ENCODE measurements at regions not wholly inside any gene's neighbourhood (a gene's known extent, or its start where the extent isn't known, plus 50 kb on each side); places are given as distances from the start of the nearest gene placed in this dataset.

- Histone ChIP-seq H3K4me3 (no peak overlapping the region), H3K9me1 (ENCODE audit: control insufficient read depth, insufficient read depth, low read length) (no peaks in the 10 kb centered on the region), H3K9me3 (replicated peaks; ENCODE audit: control insufficient read depth, insufficient read depth, low read depth, low read length) (no peaks in the 10 kb centered on the region), H3K36me3 (ENCODE audit: control insufficient read depth, insufficient read depth, low read length) (no peaks in the 10 kb centered on the region), H3K4me1 (replicated peaks in 1 of 2; ENCODE audit: control insufficient read depth in 2 of 2, insufficient read depth in 2 of 2, low read length in 2 of 2) (no peaks in the 10 kb centered on the region), H3K79me2 (ENCODE audit: control insufficient read depth, insufficient read depth, low read length) (no peaks in the 10 kb centered on the region), H3K27ac (ENCODE audit: extremely low read depth, low read depth, low read length) (no peak overlapping the region), H3K4me2 (ENCODE audit: insufficient read depth, low read length) (no peak overlapping the region), H2AFZ (ENCODE audit: low read depth, low read length) (no peak overlapping the region), H3K9ac (ENCODE audit: insufficient read depth in 1 of 2, low read depth in 2 of 2, low read length in 2 of 2) (no peak overlapping the region), H4K20me1 (replicated peaks; ENCODE audit: control insufficient read depth, insufficient read depth, low read length) (no peaks in the 10 kb centered on the region), H3K27me3 (ENCODE audit: control insufficient read depth in 2 of 2, insufficient read depth in 2 of 2, low read length in 2 of 2) (no peaks in the 10 kb centered on the region; a peak in 1 of 5 replicates)
- TF ChIP-seq, protein P1, sequence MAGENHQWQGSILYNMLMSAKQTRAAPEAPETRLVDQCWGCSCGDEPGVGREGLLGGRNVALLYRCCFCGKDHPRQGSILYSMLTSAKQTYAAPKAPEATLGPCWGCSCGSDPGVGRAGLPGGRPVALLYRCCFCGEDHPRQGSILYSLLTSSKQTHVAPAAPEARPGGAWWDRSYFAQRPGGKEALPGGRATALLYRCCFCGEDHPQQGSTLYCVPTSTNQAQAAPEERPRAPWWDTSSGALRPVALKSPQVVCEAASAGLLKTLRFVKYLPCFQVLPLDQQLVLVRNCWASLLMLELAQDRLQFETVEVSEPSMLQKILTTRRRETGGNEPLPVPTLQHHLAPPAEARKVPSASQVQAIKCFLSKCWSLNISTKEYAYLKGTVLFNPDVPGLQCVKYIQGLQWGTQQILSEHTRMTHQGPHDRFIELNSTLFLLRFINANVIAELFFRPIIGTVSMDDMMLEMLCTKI (IDR thresholded peaks at IDR 0.05; ENCODE audit: partially characterized antibody): no peak
- TF ChIP-seq NBN (IDR thresholded peaks at IDR 0.05; ENCODE audit: low read depth): no peak
- TF ChIP-seq CBX8 (IDR thresholded peaks at IDR 0.05; ENCODE audit: borderline replicate concordance, extremely low read depth, low read depth, low read length, poor library complexity, severe bottlenecking): no peak
- no peak for TF ChIP-seq ZNF184 (CRISPR knock-in tag; IDR thresholded peaks at IDR 0.05)
- no peak for TF ChIP-seq PCBP1 (IDR thresholded peaks at IDR 0.05; ENCODE audit: low read depth, low read length, poor library complexity, severe bottlenecking)
- TF ChIP-seq NR1H2 (CRISPR knock-in tag; IDR thresholded peaks at IDR 0.05): no peak
- no peak for TF ChIP-seq EWSR1 (IDR thresholded peaks at IDR 0.05; ENCODE audit: borderline replicate concordance, low read depth, partially characterized antibody)
- TF ChIP-seq MAFK (IDR thresholded peaks at IDR 0.05; ENCODE audit: low read length): no peak
- no peak for TF ChIP-seq PTRF (tag; IDR thresholded peaks at IDR 0.05)
- TF ChIP-seq, protein P2, sequence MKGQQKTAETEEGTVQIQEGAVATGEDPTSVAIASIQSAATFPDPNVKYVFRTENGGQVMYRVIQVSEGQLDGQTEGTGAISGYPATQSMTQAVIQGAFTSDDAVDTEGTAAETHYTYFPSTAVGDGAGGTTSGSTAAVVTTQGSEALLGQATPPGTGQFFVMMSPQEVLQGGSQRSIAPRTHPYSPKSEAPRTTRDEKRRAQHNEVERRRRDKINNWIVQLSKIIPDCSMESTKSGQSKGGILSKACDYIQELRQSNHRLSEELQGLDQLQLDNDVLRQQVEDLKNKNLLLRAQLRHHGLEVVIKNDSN (CRISPR knock-in tag; IDR thresholded peaks at IDR 0.05): no peak
- no peak for TF ChIP-seq ZNF696 (CRISPR knock-in tag; conservative IDR thresholded peaks at IDR 0.05)
- no peak for TF ChIP-seq YBX1 (IDR thresholded peaks at IDR 0.05)
- TF ChIP-seq ZBED1 (IDR thresholded peaks at IDR 0.05): no peak
- TF ChIP-seq ZHX1 (conservative IDR thresholded peaks at IDR 0.05; ENCODE audit: low read length): no peak
- no peak for TF ChIP-seq NFYB (IDR thresholded peaks at IDR 0.05; ENCODE audit: extremely low read depth, insufficient read length)
- POLR2A ChIA-PET: no interaction called here
- WGBS (ENCODE audit: insufficient coverage, low coverage, missing lambda C conversion rate): 0% methylated on average over 3 of the region's 10 CpGs
- FAIRE-seq (no peak), DNase-seq (ENCODE audit: extremely low read depth in 1 of 4, low spot score in 3 of 4) (no peak), ATAC-seq (no peak)
- in situ Hi-C loops (cut with MboI) (no loop called here), intact Hi-C loops (cut with micrococcal nuclease) (no loop called here)
- CTCF ChIA-PET (ENCODE audit: low intra/inter-chr PET ratio): no interaction called here
- no TSS peak for BruUV-seq (replicated peaks)
Measured at GRCh38 chr20:24808616-24809015, 140.5 kb upstream of the CST7 start.
